WTC11 (cell line): ENCODE measurements at regions not wholly inside any gene's neighbourhood (a gene's known extent, or its start where the extent isn't known, plus 50 kb on each side); places are given as distances from the start of the nearest gene placed in this dataset.

Experiments
- ATAC-seq: fragments of 200-7000 bp; cut with Tn5 transposase; 2 replicates; pipeline ENCODE4 v1.10.0; 2021; ENCODE audit warnings: mild to moderate bottlenecking, moderate library complexity
- CTCF ChIA-PET: fragments of 300-600 bp; sonication (Branson Sonifier 250); formaldehyde crosslinking; loops from one replicate; lab custom pipeline; 2021; ENCODE audit warnings: antibody characterized with exemption; lab: Charles Lee
- POLR2A ChIA-PET: fragments of 350-600 bp; sonication (Branson Sonifier 250); formaldehyde crosslinking; loops from one replicate; lab custom pipeline; 2021; ENCODE audit warnings: antibody characterized with exemption; lab: Charles Lee
- DNase-seq: peaks from one replicate; pipeline ENCODE4 v3.0.0; 2021; ENCODE audit warnings: low spot score
- H3K27ac Mint-ChIP-seq: 2 replicates; pipeline ENCODE4 v1.8.0; 2021; ENCODE audit warnings: mixed read lengths
- H3K27me3 Mint-ChIP-seq: 2 replicates; pipeline ENCODE4 v1.8.0; 2021; ENCODE audit warnings: low read depth, mild to moderate bottlenecking, moderate library complexity, mixed read lengths
- H3K36me3 Mint-ChIP-seq: 2 replicates; pipeline ENCODE4 v1.8.0; 2021; ENCODE audit warnings: mixed read lengths
- H3K4me1 Mint-ChIP-seq: 2 replicates; pipeline ENCODE4 v1.8.0; 2022; ENCODE audit warnings: mixed read lengths
- H3K4me3 Mint-ChIP-seq: 2 replicates; pipeline ENCODE4 v1.8.0; 2021; ENCODE audit warnings: mild to moderate bottlenecking, moderate library complexity, mixed read lengths
- H3K9me3 Mint-ChIP-seq: 2 replicates; pipeline ENCODE4 v1.8.0; 2021; ENCODE audit warnings: mixed read lengths
- ATF2 ChIP-seq: sonication (generic); formaldehyde crosslinking; IDR thresholded peaks from 2 replicates; pipeline ENCODE4 v1.8.1; 2022; ENCODE audit warnings: low read depth, missing genetic modification reagents, borderline replicate concordance
- CDX4 ChIP-seq: fragments of 250-450 bp; sonication (Bioruptor Pico); IDR thresholded peaks from 2 replicates; pipeline ENCODE4 v1.9.0; 2021; ENCODE audit warnings: moderate library complexity, mild to moderate bottlenecking, inconsistent platforms, borderline replicate concordance
- EMX1 ChIP-seq: fragments of 250-450 bp; sonication (Bioruptor Pico); IDR thresholded peaks from 2 replicates; pipeline ENCODE4 v1.8.0; 2021; ENCODE audit warnings: mild to moderate bottlenecking
- KAT7 ChIP-seq: sonication (generic); formaldehyde crosslinking; IDR thresholded peaks from 2 replicates; pipeline ENCODE4 v1.8.1; 2023; ENCODE audit warnings: missing genetic modification reagents, mild to moderate bottlenecking, borderline replicate concordance
- MXD4 ChIP-seq: fragments of 250-450 bp; sonication (Bioruptor Pico); IDR thresholded peaks from 2 replicates; pipeline ENCODE4 v1.8.0; 2021; ENCODE audit warnings: mild to moderate bottlenecking, moderate library complexity, borderline replicate concordance
- NFATC4 ChIP-seq: fragments of 250-450 bp; sonication (Bioruptor Pico); IDR thresholded peaks from 2 replicates; pipeline ENCODE4 v1.9.0; 2021; ENCODE audit warnings: mild to moderate bottlenecking
- NR1H2 ChIP-seq: sonication (generic); formaldehyde crosslinking; IDR thresholded peaks from 2 replicates; pipeline ENCODE4 v1.9.0; 2021; ENCODE audit warnings: mild to moderate bottlenecking, moderate library complexity, missing genetic modification reagents
- NR3C1 ChIP-seq: sonication (generic); formaldehyde crosslinking; conservative IDR thresholded peaks from 2 replicates; pipeline ENCODE4 v1.8.1; 2023; ENCODE audit warnings: low read depth, mild to moderate bottlenecking, missing genetic modification reagents
- SOX15 ChIP-seq: fragments of 250-450 bp; sonication (Bioruptor Pico); IDR thresholded peaks from 2 replicates; pipeline ENCODE4 v1.9.0; 2021; ENCODE audit warnings: mild to moderate bottlenecking
- ZNF138 ChIP-seq: sonication (generic); formaldehyde crosslinking; conservative IDR thresholded peaks from 2 replicates; pipeline ENCODE4 v1.8.1; 2022; ENCODE audit warnings: mild to moderate bottlenecking, moderate library complexity, missing genetic modification reagents
- ZNF281 ChIP-seq: sonication (generic); formaldehyde crosslinking; IDR thresholded peaks from 2 replicates; pipeline ENCODE4 v1.8.0; 2023; ENCODE audit warnings: mild to moderate bottlenecking, missing genetic modification reagents
- TF ChIP-seq, protein P1 (sequence below): sonication (generic); formaldehyde crosslinking; IDR thresholded peaks from 2 replicates; pipeline ENCODE4 v1.8.0; 2023; ENCODE audit warnings: missing genetic modification reagents, mild to moderate bottlenecking, borderline replicate concordance
- TF ChIP-seq, protein P2 (sequence below): sonication (generic); formaldehyde crosslinking; IDR thresholded peaks from 2 replicates; pipeline ENCODE4 v1.8.1; 2022; ENCODE audit warnings: mild to moderate bottlenecking, missing genetic modification reagents, moderate library complexity, borderline replicate concordance
- TF ChIP-seq, protein P3 (sequence below): sonication (generic); formaldehyde crosslinking; conservative IDR thresholded peaks from 2 replicates; pipeline ENCODE4 v1.8.1; 2022; ENCODE audit warnings: mild to moderate bottlenecking, missing genetic modification reagents
- TF ChIP-seq, protein P4 (sequence below): sonication (generic); formaldehyde crosslinking; IDR thresholded peaks from 2 replicates; pipeline ENCODE4 v1.8.1; 2023; ENCODE audit warnings: mild to moderate bottlenecking, missing genetic modification reagents, moderate library complexity
- TF ChIP-seq, protein P5 (sequence below): sonication (generic); formaldehyde crosslinking; IDR thresholded peaks from 2 replicates; pipeline ENCODE4 v1.8.1; 2023; ENCODE audit warnings: mild to moderate bottlenecking, missing genetic modification reagents, moderate library complexity
- TF ChIP-seq, protein P6 (sequence below): fragments of 250-450 bp; sonication (Bioruptor Pico); IDR thresholded peaks from 2 replicates; pipeline ENCODE4 v2.1.2; 2022; ENCODE audit warnings: mild to moderate bottlenecking, moderate library complexity

DNA sequence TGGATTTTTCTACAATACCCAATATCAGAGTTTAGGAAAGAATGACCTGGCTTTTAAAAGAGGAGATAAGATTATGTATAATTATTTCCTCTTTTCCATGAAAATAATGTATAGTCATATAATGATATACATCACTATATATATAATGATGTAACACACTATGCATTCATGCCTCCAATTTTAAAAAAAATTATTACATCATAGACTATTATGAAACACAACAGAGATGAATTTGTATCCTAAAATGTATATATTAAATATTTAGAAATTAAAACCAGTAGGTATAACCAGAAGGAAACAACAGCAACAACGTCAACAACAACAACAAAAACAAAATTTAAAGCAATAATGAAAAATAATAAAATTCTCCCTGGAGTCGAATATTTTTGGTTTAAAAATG, 1856.5 kb upstream of the CDH6 start (continued):
- TF ChIP-seq, protein P1, sequence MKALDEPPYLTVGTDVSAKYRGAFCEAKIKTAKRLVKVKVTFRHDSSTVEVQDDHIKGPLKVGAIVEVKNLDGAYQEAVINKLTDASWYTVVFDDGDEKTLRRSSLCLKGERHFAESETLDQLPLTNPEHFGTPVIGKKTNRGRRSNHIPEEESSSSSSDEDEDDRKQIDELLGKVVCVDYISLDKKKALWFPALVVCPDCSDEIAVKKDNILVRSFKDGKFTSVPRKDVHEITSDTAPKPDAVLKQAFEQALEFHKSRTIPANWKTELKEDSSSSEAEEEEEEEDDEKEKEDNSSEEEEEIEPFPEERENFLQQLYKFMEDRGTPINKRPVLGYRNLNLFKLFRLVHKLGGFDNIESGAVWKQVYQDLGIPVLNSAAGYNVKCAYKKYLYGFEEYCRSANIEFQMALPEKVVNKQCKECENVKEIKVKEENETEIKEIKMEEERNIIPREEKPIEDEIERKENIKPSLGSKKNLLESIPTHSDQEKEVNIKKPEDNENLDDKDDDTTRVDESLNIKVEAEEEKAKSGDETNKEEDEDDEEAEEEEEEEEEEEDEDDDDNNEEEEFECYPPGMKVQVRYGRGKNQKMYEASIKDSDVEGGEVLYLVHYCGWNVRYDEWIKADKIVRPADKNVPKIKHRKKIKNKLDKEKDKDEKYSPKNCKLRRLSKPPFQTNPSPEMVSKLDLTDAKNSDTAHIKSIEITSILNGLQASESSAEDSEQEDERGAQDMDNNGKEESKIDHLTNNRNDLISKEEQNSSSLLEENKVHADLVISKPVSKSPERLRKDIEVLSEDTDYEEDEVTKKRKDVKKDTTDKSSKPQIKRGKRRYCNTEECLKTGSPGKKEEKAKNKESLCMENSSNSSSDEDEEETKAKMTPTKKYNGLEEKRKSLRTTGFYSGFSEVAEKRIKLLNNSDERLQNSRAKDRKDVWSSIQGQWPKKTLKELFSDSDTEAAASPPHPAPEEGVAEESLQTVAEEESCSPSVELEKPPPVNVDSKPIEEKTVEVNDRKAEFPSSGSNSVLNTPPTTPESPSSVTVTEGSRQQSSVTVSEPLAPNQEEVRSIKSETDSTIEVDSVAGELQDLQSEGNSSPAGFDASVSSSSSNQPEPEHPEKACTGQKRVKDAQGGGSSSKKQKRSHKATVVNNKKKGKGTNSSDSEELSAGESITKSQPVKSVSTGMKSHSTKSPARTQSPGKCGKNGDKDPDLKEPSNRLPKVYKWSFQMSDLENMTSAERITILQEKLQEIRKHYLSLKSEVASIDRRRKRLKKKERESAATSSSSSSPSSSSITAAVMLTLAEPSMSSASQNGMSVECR (CRISPR knock-in tag) = no peak
- TF ChIP-seq ZNF138 (CRISPR knock-in tag) (no peak), MXD4 (CRISPR knock-in tag) (no peak), NR3C1 (CRISPR knock-in tag) (no peak), NR1H2 (no peak), ATF2 (CRISPR knock-in tag) (no peak)
- TF ChIP-seq, protein P2, sequence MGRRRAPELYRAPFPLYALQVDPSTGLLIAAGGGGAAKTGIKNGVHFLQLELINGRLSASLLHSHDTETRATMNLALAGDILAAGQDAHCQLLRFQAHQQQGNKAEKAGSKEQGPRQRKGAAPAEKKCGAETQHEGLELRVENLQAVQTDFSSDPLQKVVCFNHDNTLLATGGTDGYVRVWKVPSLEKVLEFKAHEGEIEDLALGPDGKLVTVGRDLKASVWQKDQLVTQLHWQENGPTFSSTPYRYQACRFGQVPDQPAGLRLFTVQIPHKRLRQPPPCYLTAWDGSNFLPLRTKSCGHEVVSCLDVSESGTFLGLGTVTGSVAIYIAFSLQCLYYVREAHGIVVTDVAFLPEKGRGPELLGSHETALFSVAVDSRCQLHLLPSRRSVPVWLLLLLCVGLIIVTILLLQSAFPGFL (CRISPR knock-in tag) = no peak
- TF ChIP-seq, protein P3, sequence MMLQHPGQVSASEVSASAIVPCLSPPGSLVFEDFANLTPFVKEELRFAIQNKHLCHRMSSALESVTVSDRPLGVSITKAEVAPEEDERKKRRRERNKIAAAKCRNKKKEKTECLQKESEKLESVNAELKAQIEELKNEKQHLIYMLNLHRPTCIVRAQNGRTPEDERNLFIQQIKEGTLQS (CRISPR knock-in tag) = no peak

DNA sequence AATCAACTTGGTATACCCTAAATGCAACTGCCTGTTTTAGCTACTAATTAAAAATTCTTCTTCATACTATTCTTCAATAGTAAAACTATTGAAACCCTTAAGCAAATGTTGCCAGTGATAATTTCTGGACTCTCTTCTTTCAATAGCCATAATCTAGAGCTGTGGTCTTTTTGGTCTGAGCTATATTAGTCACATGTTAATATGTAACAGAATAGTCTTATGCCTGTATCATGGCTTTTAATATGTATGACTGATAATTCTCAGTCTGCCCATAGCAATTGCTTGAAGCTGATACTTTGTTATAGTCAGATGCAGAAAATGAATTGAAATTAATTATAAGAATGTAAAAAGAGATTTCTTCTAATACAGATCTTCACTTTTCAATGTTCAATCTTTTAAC, 1871.9 kb upstream of the CDH6 start:
- Mint-ChIP-seq H3K27me3 (no peaks in the 10 kb centered on the region), H3K9me3 (peaks cover 11% of the 10 kb centered on the region), H3K4me3 (no peak overlapping the region), H3K36me3 (no peaks in the 10 kb centered on the region), H3K27ac (no peak overlapping the region), H3K4me1 (no peaks in the 10 kb centered on the region)
- no peak for ATAC-seq
- CTCF ChIA-PET = no interaction called here
- no peak for DNase-seq
- POLR2A ChIA-PET = no interaction called here
- TF ChIP-seq, protein P4, sequence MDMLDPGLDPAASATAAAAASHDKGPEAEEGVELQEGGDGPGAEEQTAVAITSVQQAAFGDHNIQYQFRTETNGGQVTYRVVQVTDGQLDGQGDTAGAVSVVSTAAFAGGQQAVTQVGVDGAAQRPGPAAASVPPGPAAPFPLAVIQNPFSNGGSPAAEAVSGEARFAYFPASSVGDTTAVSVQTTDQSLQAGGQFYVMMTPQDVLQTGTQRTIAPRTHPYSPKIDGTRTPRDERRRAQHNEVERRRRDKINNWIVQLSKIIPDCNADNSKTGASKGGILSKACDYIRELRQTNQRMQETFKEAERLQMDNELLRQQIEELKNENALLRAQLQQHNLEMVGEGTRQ (CRISPR knock-in tag) = no peak
- TF ChIP-seq NFATC4 (CRISPR knock-in tag) = no peak
- TF ChIP-seq SOX15 (CRISPR knock-in tag) = no peak
- TF ChIP-seq, protein P5, sequence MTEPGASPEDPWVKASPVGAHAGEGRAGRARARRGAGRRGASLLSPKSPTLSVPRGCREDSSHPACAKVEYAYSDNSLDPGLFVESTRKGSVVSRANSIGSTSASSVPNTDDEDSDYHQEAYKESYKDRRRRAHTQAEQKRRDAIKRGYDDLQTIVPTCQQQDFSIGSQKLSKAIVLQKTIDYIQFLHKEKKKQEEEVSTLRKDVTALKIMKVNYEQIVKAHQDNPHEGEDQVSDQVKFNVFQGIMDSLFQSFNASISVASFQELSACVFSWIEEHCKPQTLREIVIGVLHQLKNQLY (CRISPR knock-in tag) = no peak
- TF ChIP-seq NR1H2 = no peak
- no peak for TF ChIP-seq ZNF281 (CRISPR knock-in tag)
- no peak for TF ChIP-seq KAT7
- TF ChIP-seq EMX1 (CRISPR knock-in tag) = no peak
- TF ChIP-seq, protein P6, sequence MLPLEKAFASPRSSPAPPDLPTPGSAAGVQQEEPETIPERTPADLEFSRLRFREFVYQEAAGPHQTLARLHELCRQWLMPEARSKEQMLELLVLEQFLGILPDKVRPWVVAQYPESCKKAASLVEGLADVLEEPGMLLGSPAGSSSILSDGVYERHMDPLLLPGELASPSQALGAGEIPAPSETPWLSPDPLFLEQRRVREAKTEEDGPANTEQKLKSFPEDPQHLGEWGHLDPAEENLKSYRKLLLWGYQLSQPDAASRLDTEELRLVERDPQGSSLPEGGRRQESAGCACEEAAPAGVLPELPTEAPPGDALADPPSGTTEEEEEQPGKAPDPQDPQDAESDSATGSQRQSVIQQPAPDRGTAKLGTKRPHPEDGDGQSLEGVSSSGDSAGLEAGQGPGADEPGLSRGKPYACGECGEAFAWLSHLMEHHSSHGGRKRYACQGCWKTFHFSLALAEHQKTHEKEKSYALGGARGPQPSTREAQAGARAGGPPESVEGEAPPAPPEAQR (CRISPR knock-in tag) = no peak
- TF ChIP-seq, protein P2 (CRISPR knock-in tag) = no peak
- no peak for TF ChIP-seq CDX4 (CRISPR knock-in tag)
